CD4-positive, alpha-beta T cell (primary cell): ENCODE measurements at regions not wholly inside any gene's neighbourhood (a gene's known extent, or its start where the extent isn't known, plus 50 kb on each side); places are given as distances from the start of the nearest gene placed in this dataset.

Source experiments
- ATAC-seq: fragments of 200-7000 bp; cut with Tn5 transposase; one replicate; pipeline ENCODE4 v1.10.0; 2022; ENCODE audit warnings: mild to moderate bottlenecking; ENCODE audit not compliant: poor library complexity
- CTCF ChIA-PET: fragments of 350-600 bp; sonication (Branson Sonifier 250); formaldehyde crosslinking; loops from one replicate; lab custom pipeline; 2021; ENCODE audit warnings: antibody characterized with exemption, inconsistent platforms; lab: Charles Lee
- POLR2A ChIA-PET: fragments of 350-600 bp; sonication (Branson Sonifier 250); formaldehyde crosslinking; loops from one replicate; lab custom pipeline; 2021; ENCODE audit warnings: antibody characterized with exemption, inconsistent platforms; lab: Charles Lee
- DNase-seq, 14 experiments: peaks; one replicate each; pipeline ENCODE4 v3.0.0-alpha.2; 2013 to 2020; ENCODE audit warnings: mixed read lengths in 2 of 14
- H3K27ac ChIP-seq, 2 donors: one replicate each; pipeline versions ENCODE4 v1.5.1 to v1.7.0; 2013; ENCODE audit warnings: low read length in 2 of 2, low read depth in 1 of 2, mild to moderate bottlenecking in 1 of 2
- H3K27me3 ChIP-seq, 2 experiments: 1 replicate in 1 of 2; 2 replicates in 1 of 2; pipeline versions ENCODE4 v1.6.1 to v1.7.0; 2013; ENCODE audit warnings: low read length in 2 of 2, control low read depth in 1 of 2, mild to moderate bottlenecking in 1 of 2, moderate library complexity in 1 of 2; ENCODE audit not compliant: insufficient read depth in 2 of 2, control insufficient read depth in 1 of 2
- H3K36me3 ChIP-seq: one replicate; pipeline ENCODE4 v1.6.1; 2013; ENCODE audit warnings: low read length, control low read depth; ENCODE audit not compliant: insufficient read depth
- H3K4me1 ChIP-seq: one replicate; pipeline ENCODE4 v1.6.1; 2013; ENCODE audit warnings: low read length, control low read depth; ENCODE audit not compliant: insufficient read depth
- H3K4me3 ChIP-seq: one replicate; pipeline ENCODE4 v1.5.1; 2013; ENCODE audit warnings: mild to moderate bottlenecking, low read length, moderate library complexity
- H3K9me3 ChIP-seq, 2 experiments: 1 replicate in 1 of 2; 2 replicates in 1 of 2; pipeline versions ENCODE4 v1.6.1 to v1.7.0; 2013; ENCODE audit warnings: low read length in 2 of 2, mild to moderate bottlenecking in 2 of 2, control low read depth in 1 of 2, moderate library complexity in 1 of 2; ENCODE audit not compliant: control insufficient read depth in 1 of 2, insufficient read depth in 1 of 2
- H3K27ac Mint-ChIP-seq: one replicate; pipeline ENCODE4 v1.8.0; 2020; ENCODE audit warnings: mixed read lengths
- H3K27me3 Mint-ChIP-seq: one replicate; pipeline ENCODE4 v1.8.0; 2021; ENCODE audit warnings: mixed read lengths
- H3K36me3 Mint-ChIP-seq: one replicate; pipeline ENCODE4 v1.8.0; 2021; ENCODE audit warnings: low read depth, mixed read lengths
- H3K4me1 Mint-ChIP-seq: one replicate; pipeline ENCODE4 v1.8.0; 2021; ENCODE audit warnings: low read depth, mixed read lengths
- H3K4me3 Mint-ChIP-seq: one replicate; pipeline ENCODE4 v1.8.0; 2020; ENCODE audit warnings: mild to moderate bottlenecking, mixed read lengths
- H3K9me3 Mint-ChIP-seq: one replicate; pipeline ENCODE4 v1.8.0; 2020; ENCODE audit warnings: mixed read lengths
- intact Hi-C, 2 experiments: fragments of 100-400 bp; cut with DNase I in 1 of 2; cut with micrococcal nuclease in 1 of 2; formaldehyde crosslinking; loops; one replicate each; pipeline versions ENCODE4 v1.15.1 to v1.9.0; 2023 to 2025; cut with DNase I, micrococcal nuclease
- TF ChIP-seq, protein P1 (sequence below): fragments of 200-600 bp; IDR thresholded peaks from one replicate; pipeline ENCODE4 v1.8.0; 2022; ENCODE audit warnings: antibody characterized with exemption, mild to moderate bottlenecking

DNA sequence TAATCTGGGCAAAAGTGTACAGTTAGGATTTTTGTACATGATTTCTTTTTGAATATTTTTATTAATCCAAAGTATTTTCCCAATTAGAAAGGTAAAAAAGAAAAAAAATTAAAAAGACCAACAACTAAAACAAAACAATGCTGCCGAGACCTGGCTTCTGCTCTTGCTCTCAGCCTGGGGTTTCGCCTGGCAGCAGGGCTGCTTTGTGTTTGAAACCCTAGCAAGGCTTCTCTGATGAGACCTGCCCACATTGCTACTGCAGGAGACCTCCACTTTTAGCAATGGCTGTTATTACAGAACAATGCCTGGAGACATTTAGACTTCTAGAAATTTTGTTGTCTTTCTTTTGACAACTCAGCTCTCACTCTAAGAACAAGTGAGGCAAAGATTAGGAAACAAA, 1153.0 kb upstream of the TMEM132C start:
- H3K27me3 ChIP-seq = peaks cover 0 to 4% of the 10 kb centered on the region in 2 experiments
- no peak overlapping the region for H3K27ac Mint-ChIP-seq
- H3K4me1 ChIP-seq = no peaks in the 10 kb centered on the region
- H3K4me3 ChIP-seq = no peak overlapping the region
- DNase-seq (no peak), ATAC-seq (no peak)
- CTCF ChIA-PET = no interaction called here
- intact Hi-C loops = no loop called here
- no peaks in the 10 kb centered on the region for H3K9me3 Mint-ChIP-seq
- no peaks in the 10 kb centered on the region for H3K36me3 ChIP-seq
- no peaks in the 10 kb centered on the region for H3K9me3 ChIP-seq
- POLR2A ChIA-PET = no interaction called here
- no peaks in the 10 kb centered on the region for H3K36me3 Mint-ChIP-seq
- peaks cover 27% of the 10 kb centered on the region for H3K27me3 Mint-ChIP-seq
- no peak overlapping the region for H3K27ac ChIP-seq
- TF ChIP-seq, protein P1, sequence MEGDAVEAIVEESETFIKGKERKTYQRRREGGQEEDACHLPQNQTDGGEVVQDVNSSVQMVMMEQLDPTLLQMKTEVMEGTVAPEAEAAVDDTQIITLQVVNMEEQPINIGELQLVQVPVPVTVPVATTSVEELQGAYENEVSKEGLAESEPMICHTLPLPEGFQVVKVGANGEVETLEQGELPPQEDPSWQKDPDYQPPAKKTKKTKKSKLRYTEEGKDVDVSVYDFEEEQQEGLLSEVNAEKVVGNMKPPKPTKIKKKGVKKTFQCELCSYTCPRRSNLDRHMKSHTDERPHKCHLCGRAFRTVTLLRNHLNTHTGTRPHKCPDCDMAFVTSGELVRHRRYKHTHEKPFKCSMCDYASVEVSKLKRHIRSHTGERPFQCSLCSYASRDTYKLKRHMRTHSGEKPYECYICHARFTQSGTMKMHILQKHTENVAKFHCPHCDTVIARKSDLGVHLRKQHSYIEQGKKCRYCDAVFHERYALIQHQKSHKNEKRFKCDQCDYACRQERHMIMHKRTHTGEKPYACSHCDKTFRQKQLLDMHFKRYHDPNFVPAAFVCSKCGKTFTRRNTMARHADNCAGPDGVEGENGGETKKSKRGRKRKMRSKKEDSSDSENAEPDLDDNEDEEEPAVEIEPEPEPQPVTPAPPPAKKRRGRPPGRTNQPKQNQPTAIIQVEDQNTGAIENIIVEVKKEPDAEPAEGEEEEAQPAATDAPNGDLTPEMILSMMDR = no peak
- H3K4me1 Mint-ChIP-seq = no peaks in the 10 kb centered on the region
- no peak overlapping the region for H3K4me3 Mint-ChIP-seq

DNA sequence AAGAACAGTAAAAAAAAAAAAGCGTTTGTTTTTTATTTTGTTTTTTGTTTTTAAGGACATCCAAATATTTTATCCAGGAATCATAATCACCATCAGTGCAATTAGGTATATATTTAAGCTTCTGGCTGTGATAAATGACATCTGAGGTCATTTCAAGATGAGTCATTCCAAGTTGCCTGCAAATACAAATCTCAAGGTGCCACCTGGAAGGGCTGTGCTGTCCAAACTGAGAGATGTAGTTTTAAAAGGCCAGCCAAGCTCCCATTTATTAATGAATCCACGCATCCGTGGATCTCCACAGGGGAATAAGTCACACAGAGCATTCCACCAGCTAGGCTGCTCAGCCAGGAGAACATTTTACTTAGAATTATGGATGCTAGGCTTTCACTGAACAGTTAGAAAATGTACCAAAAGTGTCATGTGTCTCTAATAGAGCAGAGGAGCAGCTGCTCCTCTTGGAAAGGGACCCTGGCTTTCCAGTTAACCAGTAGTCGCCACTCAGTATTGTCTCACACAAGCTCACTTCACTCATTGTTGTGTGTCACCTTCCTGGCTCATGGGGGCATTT, 1151.4 kb upstream of the TMEM132C start:
- ChIA-PET CTCF (no interaction called here), POLR2A (no interaction called here)
- no peak overlapping the region for H3K4me3 ChIP-seq
- no peak for DNase-seq
- H3K36me3 ChIP-seq = no peaks in the 10 kb centered on the region
- no peaks in the 10 kb centered on the region for H3K9me3 Mint-ChIP-seq
- H3K4me3 Mint-ChIP-seq = no peak overlapping the region
- no peak overlapping the region for H3K27ac ChIP-seq
- TF ChIP-seq, protein P1 = no peak
- H3K36me3 Mint-ChIP-seq = no peaks in the 10 kb centered on the region
- no peaks in the 10 kb centered on the region for H3K4me1 Mint-ChIP-seq
- peaks cover 0 to 4% of the 10 kb centered on the region in 2 experiments for H3K27me3 ChIP-seq
- intact Hi-C loops = no loop called here
- H3K9me3 ChIP-seq = no peaks in the 10 kb centered on the region
- no peak overlapping the region for H3K27ac Mint-ChIP-seq
- peaks cover 22% of the 10 kb centered on the region for H3K27me3 Mint-ChIP-seq
- no peaks in the 10 kb centered on the region for H3K4me1 ChIP-seq
- no peak for ATAC-seq

DNA sequence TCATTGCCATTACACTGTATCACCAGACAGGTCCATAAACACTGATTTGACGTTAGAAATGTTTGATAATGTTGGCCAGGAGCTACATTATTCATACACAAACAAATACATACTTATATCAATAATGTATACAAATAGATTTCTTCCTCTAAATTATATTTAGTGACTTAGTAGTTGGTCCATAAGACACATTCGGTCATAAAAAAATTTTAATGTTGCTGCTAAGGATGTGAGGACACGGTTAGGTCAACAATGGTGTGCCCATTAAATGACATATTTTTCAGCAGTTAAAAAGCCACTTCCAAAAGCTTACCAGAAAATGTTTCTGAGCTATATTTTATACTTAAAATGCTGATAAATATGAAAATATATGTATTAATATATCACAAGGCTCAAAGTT, 1148.7 kb upstream of the TMEM132C start:
- Mint-ChIP-seq H3K27ac (no peak overlapping the region), H3K36me3 (no peaks in the 10 kb centered on the region), H3K4me3 (no peak overlapping the region), H3K9me3 (no peaks in the 10 kb centered on the region), H3K4me1 (no peaks in the 10 kb centered on the region), H3K27me3 (peaks cover 21% of the 10 kb centered on the region)
- TF ChIP-seq, protein P1 = no peak
- ATAC-seq (no peak), DNase-seq (no peak)
- Histone ChIP-seq H3K27ac (no peak overlapping the region), H3K9me3 (no peaks in the 10 kb centered on the region), H3K4me1 (no peaks in the 10 kb centered on the region), H3K4me3 (no peak overlapping the region), H3K36me3 (no peaks in the 10 kb centered on the region), H3K27me3 (peaks cover 2 to 4% of the 10 kb centered on the region in 2 experiments)
- POLR2A ChIA-PET = no interaction called here
- CTCF ChIA-PET = no interaction called here
- intact Hi-C loops = no loop called here
